Gastrocnemius medialis (tissue), 4 donors: ENCODE measurements at regions not wholly inside any gene's neighbourhood (a gene's known extent, or its start where the extent isn't known, plus 50 kb on each side); places are given as distances from the start of the nearest gene placed in this dataset.
"Not testable (repeated sequence)": the region's sequence is repeated elsewhere in the genome, so short reads cannot be mapped to it uniquely, and the experiment has no call there.

Source experiments
- ATAC-seq, 2 donors: fragments of 150-250 bp; one replicate each; pipeline ENCODE4 v1.9.1; 2016
- DNase-seq, 2 donors: peaks; one replicate each; pipeline ENCODE4 v3.0.0-alpha.2; 2019
- H3K27ac ChIP-seq, 4 donors: fragments of 200-600 bp; sonication (generic); 1 replicate in 1 of 4; 2 replicates in 3 of 4; pipeline ENCODE4 v1.5.1; 2016 to 2018; ENCODE audit warnings: mild to moderate bottlenecking in 2 of 4, moderate library complexity in 1 of 4
- H3K27me3 ChIP-seq, 3 donors: fragments of 200-600 bp; sonication (generic) in 2 of 3; 1 replicate in 1 of 3; 2 replicates in 2 of 3; pipeline versions ENCODE4 v1.5.1 to v1.6.0; 2016 to 2019; ENCODE audit warnings: mild to moderate bottlenecking in 1 of 3, moderate library complexity in 1 of 3
- H3K36me3 ChIP-seq, 2 donors: fragments of 200-600 bp; sonication (generic) in 1 of 2; one replicate each; pipeline ENCODE4 v1.5.1; 2017 to 2018
- H3K4me1 ChIP-seq, 2 donors: fragments of 200-600 bp; sonication (generic) in 1 of 2; one replicate each; pipeline ENCODE4 v1.5.1; 2016 to 2017; ENCODE audit warnings: mild to moderate bottlenecking in 2 of 2
- H3K4me3 ChIP-seq, 4 donors: fragments of 200-600 bp; sonication (generic) in 3 of 4; 1 replicate in 1 of 4; 2 replicates in 3 of 4; pipeline ENCODE4 v1.5.1; 2016 to 2019; ENCODE audit warnings: mild to moderate bottlenecking in 2 of 4
- H3K9me3 ChIP-seq, 3 donors: fragments of 200-600 bp; sonication (generic) in 2 of 3; 1 replicate in 1 of 3; 2 replicates in 2 of 3; pipeline ENCODE4 v1.5.1; 2016 to 2019
- POLR2A ChIP-seq, 2 donors: fragments of 450-650 bp; IDR thresholded peaks; one replicate each; pipeline ENCODE4 v1.6.1; 2017; ENCODE audit warnings: antibody characterized with exemption in 2 of 2, mild to moderate bottlenecking in 2 of 2, moderate library complexity in 2 of 2
- in situ Hi-C, 4 donors: fragments of 200-750 bp; cut with MboI; loops; one replicate each; pipeline versions ENCODE4 v1.15.0 to v1.8.0; 2017; ENCODE audit warnings: low sequenced_read_pairs in 4 of 4
- intact Hi-C: fragments of 100-400 bp; cut with DNase I; formaldehyde crosslinking; loops from one replicate; pipeline ENCODE4 v1.15.1; 2023; ENCODE audit warnings: low total_unique reads
- TF ChIP-seq, protein P1 (sequence below), 5 experiments: fragments of 450-650 bp in 3 of 5; fragments of 200-600 bp in 2 of 5; sonication (generic) in 2 of 5; IDR thresholded peaks in 4 of 5; conservative IDR thresholded peaks in 1 of 5; 1 replicate in 4 of 5; 2 replicates in 1 of 5; pipeline ENCODE4 v1.5.1; 2016 to 2019; ENCODE audit warnings: antibody characterized with exemption in 5 of 5, mild to moderate bottlenecking in 3 of 5, moderate library complexity in 3 of 5

DNA sequence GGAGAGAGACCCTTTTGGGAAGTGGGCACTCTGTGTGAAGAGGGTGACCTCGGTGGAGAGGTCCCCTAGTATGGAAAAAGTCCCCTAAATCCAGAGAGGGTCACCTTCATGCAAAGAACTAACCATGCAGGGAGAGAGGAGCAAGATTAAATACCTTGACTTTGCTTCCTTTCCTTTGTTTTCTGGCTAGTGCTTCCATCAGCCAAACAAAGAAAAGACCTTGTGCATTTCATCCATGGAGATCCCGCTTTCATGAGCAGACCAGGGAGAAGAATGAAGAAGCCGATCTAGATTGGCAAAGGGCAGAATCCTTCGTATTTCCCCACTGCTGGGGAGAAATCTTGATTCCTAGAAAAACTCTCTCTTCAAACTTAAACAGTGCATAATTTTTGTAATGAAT, 813.3 kb upstream of the CDH6 start:
- H3K27ac ChIP-seq, result no peak overlapping the region
- no peak for TF ChIP-seq POLR2A (IDR thresholded peaks at IDR 0.05)
- TF ChIP-seq, protein P1, sequence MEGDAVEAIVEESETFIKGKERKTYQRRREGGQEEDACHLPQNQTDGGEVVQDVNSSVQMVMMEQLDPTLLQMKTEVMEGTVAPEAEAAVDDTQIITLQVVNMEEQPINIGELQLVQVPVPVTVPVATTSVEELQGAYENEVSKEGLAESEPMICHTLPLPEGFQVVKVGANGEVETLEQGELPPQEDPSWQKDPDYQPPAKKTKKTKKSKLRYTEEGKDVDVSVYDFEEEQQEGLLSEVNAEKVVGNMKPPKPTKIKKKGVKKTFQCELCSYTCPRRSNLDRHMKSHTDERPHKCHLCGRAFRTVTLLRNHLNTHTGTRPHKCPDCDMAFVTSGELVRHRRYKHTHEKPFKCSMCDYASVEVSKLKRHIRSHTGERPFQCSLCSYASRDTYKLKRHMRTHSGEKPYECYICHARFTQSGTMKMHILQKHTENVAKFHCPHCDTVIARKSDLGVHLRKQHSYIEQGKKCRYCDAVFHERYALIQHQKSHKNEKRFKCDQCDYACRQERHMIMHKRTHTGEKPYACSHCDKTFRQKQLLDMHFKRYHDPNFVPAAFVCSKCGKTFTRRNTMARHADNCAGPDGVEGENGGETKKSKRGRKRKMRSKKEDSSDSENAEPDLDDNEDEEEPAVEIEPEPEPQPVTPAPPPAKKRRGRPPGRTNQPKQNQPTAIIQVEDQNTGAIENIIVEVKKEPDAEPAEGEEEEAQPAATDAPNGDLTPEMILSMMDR (IDR thresholded peaks at IDR 0.05 in 4 of 5, conservative IDR thresholded peaks at IDR 0.05 in 1 of 5), result no peak
- in situ Hi-C loops (no loop called here), intact Hi-C loops (no loop called here)
- no peaks in the 10 kb centered on the region for H3K9me3 ChIP-seq
- DNase-seq, result no peak
- no peaks in the 10 kb centered on the region for H3K27me3 ChIP-seq
- H3K4me3 ChIP-seq, result no peak overlapping the region
- no peaks in the 10 kb centered on the region for H3K36me3 ChIP-seq
- no peak for ATAC-seq
- H3K4me1 ChIP-seq, result no peaks in the 10 kb centered on the region

DNA sequence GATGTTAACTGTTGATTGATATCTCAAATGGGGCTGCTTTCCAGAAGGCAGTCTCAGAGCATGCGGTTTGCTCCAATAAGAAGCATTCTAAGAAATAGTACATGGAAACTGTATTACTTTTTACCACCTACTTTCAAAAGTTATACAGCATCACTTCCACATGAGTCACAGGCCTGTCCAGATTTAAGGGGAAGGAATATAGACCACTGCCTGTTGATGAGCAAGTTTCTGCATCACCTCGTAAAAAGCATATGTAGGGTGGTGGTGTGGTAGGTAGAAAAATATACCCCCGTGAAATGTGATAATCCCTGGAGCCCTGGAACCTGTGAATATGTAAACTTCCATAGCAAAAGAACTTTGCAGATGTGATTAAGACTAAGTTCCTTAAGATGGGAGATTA, 816.6 kb upstream of the CDH6 start:
- Histone ChIP-seq H3K27me3 (no peaks in the 10 kb centered on the region), H3K27ac (no peak overlapping the region), H3K4me3 (no peak overlapping the region), H3K4me1 (no peaks in the 10 kb centered on the region), H3K9me3 (no peaks in the 10 kb centered on the region), H3K36me3 (no peaks in the 10 kb centered on the region)
- DNase-seq (no peak), ATAC-seq (no peak)
- intact Hi-C loops, result no loop called here
- in situ Hi-C loops, result no loop called here
- TF ChIP-seq POLR2A (IDR thresholded peaks at IDR 0.05), result no peak

DNA sequence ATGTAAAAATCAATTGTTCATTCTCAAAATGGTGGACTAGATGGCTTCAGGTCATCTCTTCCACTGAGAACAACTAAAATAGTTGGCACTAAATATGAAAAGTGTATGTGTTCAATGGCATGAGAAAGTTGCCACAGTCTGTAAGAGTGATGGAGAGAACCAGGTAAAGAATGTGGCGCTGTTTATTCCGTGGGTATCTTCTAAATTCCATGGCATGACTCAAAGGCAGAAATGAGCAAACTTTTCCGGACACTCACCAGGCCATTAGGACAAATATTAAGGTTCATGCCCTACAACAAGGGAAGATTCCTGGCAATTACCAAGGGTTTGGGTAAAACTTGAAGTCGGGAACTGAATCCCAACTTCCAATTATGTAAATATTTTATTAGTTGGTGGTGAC, 825.4 kb upstream of the CDH6 start:
- DNase-seq (no peak), ATAC-seq (no peak)
- TF ChIP-seq, protein P1 (IDR thresholded peaks at IDR 0.05 in 4 of 5, conservative IDR thresholded peaks at IDR 0.05 in 1 of 5), result no peak
- no peak for TF ChIP-seq POLR2A (IDR thresholded peaks at IDR 0.05)
- H3K9me3 ChIP-seq, result no peaks in the 10 kb centered on the region
- no peaks in the 10 kb centered on the region for H3K27me3 ChIP-seq
- in situ Hi-C loops, result no loop called here
- no peak overlapping the region for H3K27ac ChIP-seq
- H3K36me3 ChIP-seq, result no peaks in the 10 kb centered on the region
- H3K4me1 ChIP-seq, result no peaks in the 10 kb centered on the region
- H3K4me3 ChIP-seq, result no peak overlapping the region
- intact Hi-C loops, result no loop called here

DNA sequence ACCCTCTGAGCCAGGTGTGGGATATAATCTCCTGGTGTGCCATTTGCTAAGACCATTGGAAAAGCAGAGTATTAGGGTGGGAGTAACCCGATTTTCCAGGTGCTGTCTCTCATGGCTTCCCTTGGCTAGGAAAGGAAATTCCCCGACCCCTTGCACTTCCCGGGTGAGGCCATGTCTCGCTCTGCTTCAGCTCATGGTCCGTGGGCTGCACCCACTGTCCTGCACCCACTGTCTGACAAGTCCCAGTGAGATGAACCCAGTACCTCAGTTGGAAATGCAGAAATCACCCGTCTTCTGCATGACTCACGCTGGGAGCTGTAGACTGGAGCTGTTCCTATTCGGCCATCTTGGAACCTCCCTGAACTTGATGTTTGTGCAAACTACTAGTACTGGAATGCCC, 828.5 kb upstream of the CDH6 start:
- H3K27me3 ChIP-seq, H3K27ac ChIP-seq, H3K4me3 ChIP-seq, DNase-seq, H3K9me3 ChIP-seq, intact Hi-C loops, in situ Hi-C loops, ATAC-seq, H3K4me1 ChIP-seq, H3K36me3 ChIP-seq: not testable (repeated sequence)

DNA sequence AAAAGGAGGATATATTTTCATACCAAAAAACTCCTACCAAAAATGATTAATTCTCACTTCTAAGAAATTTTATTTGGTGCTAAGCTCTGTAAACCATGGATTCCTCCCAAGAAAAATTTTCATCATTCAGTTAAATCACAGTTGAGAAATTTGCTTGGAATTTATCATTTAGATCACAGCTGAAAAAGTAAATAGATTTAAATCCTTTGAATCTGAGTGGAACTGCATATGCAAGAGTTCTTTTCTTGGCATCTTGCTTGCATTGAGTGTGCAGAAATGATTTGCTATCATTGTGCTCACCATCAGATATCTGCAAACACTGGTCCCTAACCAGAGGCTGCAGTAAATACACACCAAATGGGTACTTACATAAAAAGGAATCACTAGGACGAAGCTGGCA, 836.1 kb upstream of the CDH6 start:
- intact Hi-C loops, result no loop called here
- Histone ChIP-seq H3K9me3 (no peaks in the 10 kb centered on the region), H3K36me3 (no peaks in the 10 kb centered on the region), H3K4me3 (no peak overlapping the region), H3K27me3 (no peaks in the 10 kb centered on the region), H3K4me1 (no peaks in the 10 kb centered on the region), H3K27ac (no peak overlapping the region)
- DNase-seq, result no peak
- ATAC-seq, result no peak
- no peak for TF ChIP-seq POLR2A (IDR thresholded peaks at IDR 0.05)
- TF ChIP-seq, protein P1 (IDR thresholded peaks at IDR 0.05 in 4 of 5, conservative IDR thresholded peaks at IDR 0.05 in 1 of 5), result no peak
- in situ Hi-C loops, result no loop called here

DNA sequence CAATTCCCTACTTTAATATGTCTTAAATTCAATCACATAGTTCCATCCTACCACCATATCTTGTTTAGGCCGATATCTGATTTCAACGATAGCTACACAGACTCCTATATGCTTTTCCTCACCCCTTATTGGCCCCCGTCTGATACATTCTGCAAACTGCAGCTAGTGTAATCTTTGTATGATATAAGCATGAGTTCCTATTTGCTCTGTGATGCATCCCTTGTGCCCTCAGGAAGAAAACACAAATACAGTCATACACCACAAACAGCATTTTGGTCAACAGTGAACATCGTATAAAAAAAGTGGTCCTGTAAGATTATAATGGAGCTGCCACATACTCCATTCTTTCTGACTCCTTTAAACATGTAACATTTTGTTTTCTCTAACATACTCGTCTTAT, 837.8 kb upstream of the CDH6 start:
- Histone ChIP-seq H3K27ac (no peak overlapping the region), H3K36me3 (no peaks in the 10 kb centered on the region), H3K9me3 (no peaks in the 10 kb centered on the region), H3K4me3 (no peak overlapping the region), H3K4me1 (no peaks in the 10 kb centered on the region), H3K27me3 (no peaks in the 10 kb centered on the region)
- no peak for TF ChIP-seq POLR2A (IDR thresholded peaks at IDR 0.05)
- TF ChIP-seq, protein P1 (IDR thresholded peaks at IDR 0.05 in 4 of 5, conservative IDR thresholded peaks at IDR 0.05 in 1 of 5), result no peak
- DNase-seq (no peak), ATAC-seq (no peak)
- in situ Hi-C loops, result no loop called here
- intact Hi-C loops, result no loop called here
